IgD-negative memory B cell (primary cell): ENCODE measurements at regions not wholly inside any gene's neighbourhood (a gene's known extent, or its start where the extent isn't known, plus 50 kb on each side); places are given as distances from the start of the nearest gene placed in this dataset.

Experiments
- H3K27ac Mint-ChIP-seq, 3 donors: one replicate each; pipeline ENCODE4 v1.8.0; 2020 to 2022; ENCODE audit warnings: mild to moderate bottlenecking in 3 of 3, mixed read lengths in 3 of 3, moderate library complexity in 1 of 3
- H3K27me3 Mint-ChIP-seq: one replicate; pipeline ENCODE4 v1.8.0; 2021; ENCODE audit warnings: mixed read lengths
- H3K36me3 Mint-ChIP-seq: one replicate; pipeline ENCODE4 v1.8.0; 2020; ENCODE audit warnings: mild to moderate bottlenecking, mixed read lengths
- H3K4me1 Mint-ChIP-seq, 3 donors: one replicate each; pipeline ENCODE4 v1.8.0; 2020 to 2022; ENCODE audit warnings: mixed read lengths in 3 of 3, mild to moderate bottlenecking in 1 of 3
- H3K4me3 Mint-ChIP-seq, 4 donors: one replicate each; pipeline ENCODE4 v1.8.0; 2020 to 2022; ENCODE audit warnings: mild to moderate bottlenecking in 4 of 4, mixed read lengths in 4 of 4, moderate library complexity in 3 of 4
- H3K9me3 Mint-ChIP-seq, 3 donors: one replicate each; pipeline ENCODE4 v1.8.0; 2020 to 2021; ENCODE audit warnings: mixed read lengths in 3 of 3, mild to moderate bottlenecking in 1 of 3

- Mint-ChIP-seq H3K27ac (no peak overlapping the region), H3K4me1 (peaks cover 0 to 4% (median 0%) of the 10 kb centered on the region in 3 donors), H3K36me3 (peaks cover 4% of the 10 kb centered on the region), H3K4me3 (no peak overlapping the region), H3K9me3 (peaks cover 3 to 24% (median 18%) of the 10 kb centered on the region in 3 donors), H3K27me3 (no peaks in the 10 kb centered on the region)
Observed at GRCh38 chr3:40764747-40765146, 240.0 kb downstream of the ZNF621 start.

DNA sequence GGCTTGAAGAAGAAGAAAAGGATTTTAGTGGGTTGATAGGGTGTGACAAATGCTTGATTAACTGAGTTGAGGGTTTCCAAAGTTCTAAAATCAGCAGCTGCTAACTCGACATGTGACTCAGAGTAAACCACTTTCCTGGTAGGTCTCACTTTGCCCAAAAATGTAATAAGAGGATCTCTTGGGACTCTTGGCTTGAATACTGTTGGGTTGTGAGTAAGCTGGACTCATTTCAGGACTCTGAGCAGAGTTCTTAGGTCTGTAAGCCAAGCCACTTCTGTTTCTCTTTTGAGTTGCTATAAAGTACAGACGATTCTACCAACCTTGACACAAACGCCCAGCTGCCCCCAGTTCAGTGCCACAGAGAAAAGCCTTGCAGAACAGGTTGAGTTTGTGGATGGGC is 241.1 kb downstream of the ZNF621 start:
- no peaks in the 10 kb centered on the region for H3K27me3 Mint-ChIP-seq
- peaks cover 3 to 14% (median 11%) of the 10 kb centered on the region in 3 donors for H3K9me3 Mint-ChIP-seq
- no peak overlapping the region for H3K27ac Mint-ChIP-seq
- H3K4me3 Mint-ChIP-seq: no peak overlapping the region
- H3K4me1 Mint-ChIP-seq: peaks cover 0 to 8% (median 3%) of the 10 kb centered on the region in 3 donors
- H3K36me3 Mint-ChIP-seq: peaks cover 2% of the 10 kb centered on the region

- Mint-ChIP-seq H3K4me1 (peaks cover 0 to 8% (median 3%) of the 10 kb centered on the region in 3 donors), H3K27me3 (no peaks in the 10 kb centered on the region), H3K36me3 (peaks cover 2% of the 10 kb centered on the region), H3K9me3 (peaks cover 3 to 10% (median 10%) of the 10 kb centered on the region in 3 donors), H3K4me3 (no peak overlapping the region), H3K27ac (no peak overlapping the region)
Observed at GRCh38 chr3:40766396-40766795, 241.6 kb downstream of the ZNF621 start.

GRCh38 chr3:40768046-40768445 is 243.3 kb downstream of the ZNF621 start:
- H3K27ac Mint-ChIP-seq: no peak overlapping the region
- peaks cover 0 to 1% (median 0%) of the 10 kb centered on the region in 3 donors for H3K9me3 Mint-ChIP-seq
- no peaks in the 10 kb centered on the region for H3K27me3 Mint-ChIP-seq
- H3K4me3 Mint-ChIP-seq: no peak overlapping the region
- peaks cover 0 to 6% (median 3%) of the 10 kb centered on the region in 3 donors for H3K4me1 Mint-ChIP-seq
- H3K36me3 Mint-ChIP-seq: no peaks in the 10 kb centered on the region

DNA sequence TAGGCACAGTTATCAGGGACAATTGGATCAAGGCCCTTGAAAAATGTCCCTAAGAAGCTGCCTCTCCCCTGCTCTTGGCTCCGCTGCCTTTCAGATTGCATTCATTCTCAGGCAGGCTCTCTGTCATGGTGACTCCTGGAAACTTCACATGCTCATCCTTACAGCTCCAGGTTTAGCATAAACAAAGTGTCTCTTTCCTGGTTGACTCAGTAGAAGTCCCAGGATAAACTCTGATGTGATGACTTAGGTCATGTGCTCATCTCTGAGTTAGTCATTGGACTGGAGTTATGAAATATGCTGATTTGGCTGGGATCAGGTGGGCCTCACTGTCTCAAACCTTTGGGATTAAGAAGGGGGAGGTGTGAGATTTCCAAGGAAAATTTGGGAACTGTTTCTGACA is 243.8 kb downstream of the ZNF621 start:
- peaks cover 0 to 6% (median 3%) of the 10 kb centered on the region in 3 donors for H3K4me1 Mint-ChIP-seq
- H3K4me3 Mint-ChIP-seq: no peak overlapping the region
- H3K36me3 Mint-ChIP-seq: no peaks in the 10 kb centered on the region
- H3K27me3 Mint-ChIP-seq: no peaks in the 10 kb centered on the region
- H3K9me3 Mint-ChIP-seq: no peaks in the 10 kb centered on the region
- no peak overlapping the region for H3K27ac Mint-ChIP-seq

DNA sequence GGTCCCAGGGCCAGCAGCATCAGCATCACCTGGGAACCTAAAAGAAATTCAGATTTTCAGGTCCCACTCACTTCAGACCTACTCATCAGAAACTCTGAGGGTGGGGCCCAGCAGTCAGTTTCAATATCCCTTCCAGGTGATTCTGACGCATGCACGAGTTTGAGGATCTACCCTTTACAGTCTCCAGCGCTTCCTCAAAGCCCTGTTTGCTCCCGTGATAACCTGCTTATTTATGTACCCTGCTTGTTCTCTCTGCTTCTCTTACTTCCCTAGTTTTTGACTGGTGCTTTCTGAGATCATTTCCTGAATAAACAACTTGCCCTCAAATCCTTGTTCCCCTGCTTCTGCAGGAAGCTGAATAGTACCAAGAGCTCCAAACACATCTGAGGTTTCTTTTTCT is 245.3 kb downstream of the ZNF621 start:
- Mint-ChIP-seq H3K27me3 (no peaks in the 10 kb centered on the region), H3K27ac (no peak overlapping the region), H3K36me3 (no peaks in the 10 kb centered on the region), H3K4me3 (no peak overlapping the region), H3K9me3 (no peaks in the 10 kb centered on the region), H3K4me1 (peaks cover 0 to 6% (median 3%) of the 10 kb centered on the region in 3 donors)

- Mint-ChIP-seq H3K36me3 (no peaks in the 10 kb centered on the region), H3K4me3 (no peak overlapping the region), H3K27ac (no peak overlapping the region), H3K9me3 (no peaks in the 10 kb centered on the region), H3K27me3 (no peaks in the 10 kb centered on the region), H3K4me1 (peaks cover 0 to 6% (median 3%) of the 10 kb centered on the region in 3 donors)
Observed at GRCh38 chr3:40771112-40771511, 246.4 kb downstream of the ZNF621 start.

GRCh38 chr3:40779039-40779438 is 254.3 kb downstream of the ZNF621 start:
- H3K9me3 Mint-ChIP-seq: no peaks in the 10 kb centered on the region
- H3K4me3 Mint-ChIP-seq: no peak overlapping the region
- no peaks in the 10 kb centered on the region for H3K27me3 Mint-ChIP-seq
- no peaks in the 10 kb centered on the region for H3K4me1 Mint-ChIP-seq
- H3K27ac Mint-ChIP-seq: no peak overlapping the region
- no peaks in the 10 kb centered on the region for H3K36me3 Mint-ChIP-seq

DNA sequence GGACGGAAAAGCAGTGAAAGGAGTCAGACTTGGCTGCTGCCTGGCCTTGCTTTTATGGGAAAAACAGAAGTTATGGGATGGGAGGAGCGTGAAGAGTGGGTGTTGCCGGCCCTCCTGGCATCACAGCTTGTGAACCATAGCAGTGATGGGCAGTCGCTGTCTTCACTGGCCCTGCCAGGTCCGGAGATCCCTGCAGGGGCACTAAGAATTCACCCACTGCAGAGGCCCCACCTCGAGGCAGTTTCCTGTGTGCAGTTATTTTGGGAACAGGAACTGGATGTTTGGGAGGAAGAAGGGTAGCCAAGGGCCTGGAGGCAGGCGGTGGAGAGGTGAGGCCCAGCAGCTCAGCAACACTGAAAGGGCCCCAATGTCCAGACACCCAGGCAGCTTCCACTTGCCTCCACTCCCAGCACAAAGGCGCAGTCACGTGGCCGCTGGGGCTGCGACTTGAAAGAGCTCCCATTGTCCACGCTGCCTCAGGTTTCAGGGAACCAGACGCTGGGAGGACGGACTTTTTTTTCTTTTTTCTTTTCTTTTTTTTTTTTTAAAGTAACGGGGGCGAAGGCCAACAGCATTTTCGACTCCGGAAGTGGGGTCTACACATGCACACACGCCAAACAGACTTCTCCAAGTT is 255.6 kb downstream of the ZNF621 start:
- Mint-ChIP-seq H3K36me3 (peaks cover 2% of the 10 kb centered on the region), H3K4me3 (no peak overlapping the region), H3K9me3 (peaks cover 0 to 3% (median 0%) of the 10 kb centered on the region in 3 donors), H3K27me3 (no peaks in the 10 kb centered on the region), H3K4me1 (no peaks in the 10 kb centered on the region), H3K27ac (no peak overlapping the region)

DNA sequence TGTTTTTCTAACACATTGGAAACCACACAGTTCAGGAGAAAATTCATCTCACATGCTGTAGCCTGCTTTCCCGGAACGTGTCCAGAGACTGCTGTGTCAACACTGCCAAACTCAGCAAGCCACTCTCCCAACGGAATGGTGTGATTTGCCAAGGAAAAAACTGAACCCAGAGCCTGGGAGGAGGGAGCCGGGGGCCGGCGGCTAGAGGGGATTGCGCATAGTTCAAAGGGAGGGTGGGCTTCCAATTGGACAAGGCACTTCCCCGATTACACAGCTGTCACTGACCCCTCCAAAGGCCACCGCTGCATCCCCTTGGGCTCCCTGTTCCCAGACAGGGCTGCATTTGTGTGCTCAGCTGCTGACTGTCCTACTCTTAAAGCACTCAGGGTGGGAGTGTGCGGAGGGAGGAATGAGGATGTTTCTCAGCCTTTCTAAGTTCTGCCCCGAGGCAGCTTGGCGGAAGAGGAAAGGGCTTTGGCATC is 256.2 kb downstream of the ZNF621 start:
- Mint-ChIP-seq H3K4me1 (no peaks in the 10 kb centered on the region), H3K27ac (no peak overlapping the region), H3K27me3 (no peaks in the 10 kb centered on the region), H3K4me3 (no peak overlapping the region), H3K9me3 (peaks cover 0 to 3% (median 0%) of the 10 kb centered on the region in 3 donors), H3K36me3 (peaks cover 6% of the 10 kb centered on the region)

- Mint-ChIP-seq H3K4me1 (no peaks in the 10 kb centered on the region), H3K36me3 (peaks cover 6% of the 10 kb centered on the region), H3K9me3 (peaks cover 0 to 5% (median 4%) of the 10 kb centered on the region in 3 donors), H3K27ac (no peak overlapping the region), H3K27me3 (no peaks in the 10 kb centered on the region), H3K4me3 (no peak overlapping the region)
Observed at GRCh38 chr3:40782111-40782721, 257.5 kb downstream of the ZNF621 start.

DNA sequence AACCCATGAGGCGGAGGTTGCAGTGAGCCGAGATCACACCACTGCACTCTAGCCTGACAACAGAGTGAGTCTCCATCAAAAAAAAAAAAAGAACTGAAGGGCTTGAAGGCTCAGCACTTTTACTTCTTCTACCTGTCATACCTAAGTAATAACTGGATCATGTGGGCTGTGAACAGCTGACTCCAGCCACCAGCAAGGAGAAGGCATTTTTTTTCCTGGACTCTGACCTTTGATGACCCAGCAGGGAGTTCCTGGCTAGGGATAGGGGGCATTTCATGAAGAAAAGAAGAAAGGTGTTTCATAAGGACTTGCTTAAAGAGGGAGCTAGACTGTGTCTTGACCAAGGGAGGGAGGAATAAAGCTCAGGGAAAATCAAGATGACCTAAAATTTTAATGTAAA is 266.0 kb downstream of the ZNF621 start:
- Mint-ChIP-seq H3K9me3 (peaks cover 2 to 5% (median 4%) of the 10 kb centered on the region in 3 donors), H3K27ac (no peak overlapping the region), H3K27me3 (no peaks in the 10 kb centered on the region)

GRCh38 chr3:40793730-40794129 is 269.0 kb downstream of the ZNF621 start:
- H3K27me3 Mint-ChIP-seq: no peaks in the 10 kb centered on the region
- H3K36me3 Mint-ChIP-seq: no peaks in the 10 kb centered on the region
- H3K4me1 Mint-ChIP-seq: peaks cover 0 to 3% (median 0%) of the 10 kb centered on the region in 3 donors
- H3K4me3 Mint-ChIP-seq: no peak overlapping the region
- H3K27ac Mint-ChIP-seq: no peak overlapping the region
- H3K9me3 Mint-ChIP-seq: peaks cover 0 to 3% (median 0%) of the 10 kb centered on the region in 3 donors

More for the DNA sequence above, 266.0 kb downstream of the ZNF621 start:
- peaks cover 1% of the 10 kb centered on the region for H3K36me3 Mint-ChIP-seq
- no peak overlapping the region for H3K4me3 Mint-ChIP-seq
- peaks cover 0 to 3% (median 0%) of the 10 kb centered on the region in 3 donors for H3K4me1 Mint-ChIP-seq

GRCh38 chr3:40800343-40800742 is 275.6 kb downstream of the ZNF621 start:
- peaks cover 10% of the 10 kb centered on the region for H3K36me3 Mint-ChIP-seq
- H3K4me3 Mint-ChIP-seq: no peak overlapping the region
- H3K27ac Mint-ChIP-seq: no peak overlapping the region
- peaks cover 0 to 4% (median 3%) of the 10 kb centered on the region in 3 donors for H3K4me1 Mint-ChIP-seq
- H3K9me3 Mint-ChIP-seq: peaks cover 0 to 8% (median 4%) of the 10 kb centered on the region in 3 donors
- peaks cover 5% of the 10 kb centered on the region for H3K27me3 Mint-ChIP-seq

GRCh38 chr3:40801284-40801741 is 276.6 kb downstream of the ZNF621 start:
- H3K4me3 Mint-ChIP-seq: no peak overlapping the region

More at GRCh38 chr3:40801284-40801741, 276.6 kb downstream of the ZNF621 start:
- H3K36me3 Mint-ChIP-seq: peaks cover 10% of the 10 kb centered on the region
- H3K27ac Mint-ChIP-seq: no peak overlapping the region
- peaks cover 0 to 4% (median 3%) of the 10 kb centered on the region in 3 donors for H3K4me1 Mint-ChIP-seq
- H3K9me3 Mint-ChIP-seq: peaks cover 0 to 8% (median 4%) of the 10 kb centered on the region in 3 donors
- peaks cover 5% of the 10 kb centered on the region for H3K27me3 Mint-ChIP-seq
